ENCODE measurements at regions not wholly inside any gene's neighbourhood (a gene's known extent, or its start where the extent isn't known, plus 50 kb on each side); places are given as distances from the start of the nearest gene placed in this dataset.
"Not testable (repeated sequence)": the region's sequence is repeated elsewhere in the genome, so short reads cannot be mapped to it uniquely, and the experiment has no call there.

DNA sequence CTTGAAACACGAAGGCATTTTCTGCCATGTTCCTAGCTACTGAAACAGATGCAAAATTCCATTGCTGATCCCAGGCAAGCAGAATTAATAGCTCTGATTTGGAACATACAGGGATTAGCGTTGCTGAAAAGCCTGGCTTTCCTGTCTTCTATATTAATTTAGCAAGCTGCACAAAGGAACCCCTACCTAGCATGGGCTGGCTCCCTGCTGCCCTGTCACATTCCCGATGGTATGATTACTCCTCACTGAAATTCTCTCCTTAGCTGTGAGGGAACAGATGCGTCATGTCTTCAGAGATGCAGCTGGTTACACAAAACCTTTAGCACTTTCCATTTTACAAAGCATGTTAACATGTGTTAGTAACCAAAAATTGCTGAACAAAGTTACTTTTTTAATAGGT is 878.9 kb downstream of the TYW1 start:
- intact Hi-C loops (cut with micrococcal nuclease), result no loop called here
- peaks cover 11% of the 10 kb centered on the region for H3K9me3 Mint-ChIP-seq
- H3K36me3 Mint-ChIP-seq (ENCODE audit: low read depth), result no peaks in the 10 kb centered on the region
- DNase-seq, result no peak
- no peaks in the 10 kb centered on the region for H3K4me1 Mint-ChIP-seq (ENCODE audit: low read depth)
- H3K4me3 Mint-ChIP-seq, result no peak overlapping the region
- no peak overlapping the region for H3K27ac Mint-ChIP-seq
- H3K27me3 Mint-ChIP-seq (ENCODE audit: low read depth), result no peaks in the 10 kb centered on the region
- CTCF ChIA-PET, result no interaction called here

- CTCF ChIA-PET, result no interaction called here
- Mint-ChIP-seq H3K4me3 (no peak overlapping the region), H3K4me1 (ENCODE audit: low read depth) (no peaks in the 10 kb centered on the region), H3K36me3 (ENCODE audit: low read depth) (no peaks in the 10 kb centered on the region), H3K27me3 (ENCODE audit: low read depth) (no peaks in the 10 kb centered on the region), H3K27ac (no peak overlapping the region), H3K9me3 (peaks cover 10% of the 10 kb centered on the region)
- DNase-seq, result no peak
- intact Hi-C loops (cut with micrococcal nuclease), result no loop called here
Measured at GRCh38 chr7:67878808-67879207, 882.2 kb downstream of the TYW1 start.

GRCh38 chr7:67882843-67883242 is 886.2 kb downstream of the TYW1 start:
- Mint-ChIP-seq H3K36me3 (ENCODE audit: low read depth) (no peaks in the 10 kb centered on the region), H3K9me3 (peaks cover 15% of the 10 kb centered on the region), H3K4me1 (ENCODE audit: low read depth) (no peaks in the 10 kb centered on the region), H3K4me3 (no peak overlapping the region), H3K27ac (no peak overlapping the region), H3K27me3 (ENCODE audit: low read depth) (no peaks in the 10 kb centered on the region)
- DNase-seq, result no peak
- CTCF ChIA-PET, result no interaction called here
- intact Hi-C loops (cut with micrococcal nuclease), result no loop called here

DNA sequence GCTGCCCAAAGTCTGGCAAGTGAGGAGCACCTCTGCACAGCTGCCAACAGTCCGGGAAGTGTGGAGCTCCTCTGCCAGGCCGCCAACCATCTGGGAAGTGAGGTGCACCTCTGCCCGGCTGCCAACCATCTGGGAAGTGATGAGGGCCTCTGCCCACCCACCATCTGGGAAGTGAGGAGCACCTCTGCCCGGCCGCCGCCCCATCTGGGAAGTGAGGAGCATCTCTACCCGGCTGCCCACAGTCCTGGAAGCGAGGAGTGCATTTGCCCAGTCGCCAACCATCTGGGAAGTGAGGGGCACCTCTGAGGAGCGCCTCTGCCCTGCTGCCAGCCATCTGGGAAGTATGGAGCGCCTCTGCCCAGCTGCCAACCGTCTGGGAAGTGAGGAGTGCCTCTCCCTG is 893.7 kb downstream of the TYW1 start:
- Mint-ChIP-seq H3K36me3 (ENCODE audit: low read depth) (no peaks in the 10 kb centered on the region), H3K9me3 (peaks cover 17% of the 10 kb centered on the region), H3K4me1 (ENCODE audit: low read depth) (no peaks in the 10 kb centered on the region), H3K4me3 (no peak overlapping the region), H3K27me3 (ENCODE audit: low read depth) (no peaks in the 10 kb centered on the region), H3K27ac (no peak overlapping the region)
- no peak for DNase-seq
- CTCF ChIA-PET, result no interaction called here
- intact Hi-C loops (cut with micrococcal nuclease), result no loop called here

DNA sequence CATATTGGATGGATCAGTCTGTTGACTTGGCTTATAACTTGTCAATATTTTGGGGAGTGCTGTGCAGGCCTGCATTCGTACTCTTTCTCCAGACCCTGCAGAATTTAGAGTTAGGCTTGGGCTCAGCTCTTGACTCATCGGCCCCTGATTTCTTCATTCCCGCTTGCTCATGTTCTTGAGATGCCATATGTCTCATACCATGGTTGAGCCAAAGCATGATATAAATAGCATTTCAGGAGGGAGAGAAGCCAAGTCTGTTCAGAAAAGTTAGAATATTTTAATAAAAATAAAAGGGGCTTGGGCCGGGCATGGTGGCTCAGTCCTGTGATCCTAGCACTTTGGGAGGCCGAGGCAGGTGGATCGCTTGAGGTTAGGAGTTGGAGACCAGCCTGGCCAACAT is 898.1 kb downstream of the TYW1 start:
- Mint-ChIP-seq H3K27ac (no peak overlapping the region), H3K4me1 (ENCODE audit: low read depth) (no peaks in the 10 kb centered on the region), H3K4me3 (no peak overlapping the region), H3K27me3 (ENCODE audit: low read depth) (no peaks in the 10 kb centered on the region), H3K36me3 (ENCODE audit: low read depth) (no peaks in the 10 kb centered on the region), H3K9me3 (peaks cover 12% of the 10 kb centered on the region)
- CTCF ChIA-PET, result interaction anchor here (0.6 kb wide), 1 partner anchor 332 kb away, joined by 3 read pairs; no protein-coding TSS in a partner anchor
- intact Hi-C loops (cut with micrococcal nuclease), result no loop called here
- DNase-seq, result no peak

DNA sequence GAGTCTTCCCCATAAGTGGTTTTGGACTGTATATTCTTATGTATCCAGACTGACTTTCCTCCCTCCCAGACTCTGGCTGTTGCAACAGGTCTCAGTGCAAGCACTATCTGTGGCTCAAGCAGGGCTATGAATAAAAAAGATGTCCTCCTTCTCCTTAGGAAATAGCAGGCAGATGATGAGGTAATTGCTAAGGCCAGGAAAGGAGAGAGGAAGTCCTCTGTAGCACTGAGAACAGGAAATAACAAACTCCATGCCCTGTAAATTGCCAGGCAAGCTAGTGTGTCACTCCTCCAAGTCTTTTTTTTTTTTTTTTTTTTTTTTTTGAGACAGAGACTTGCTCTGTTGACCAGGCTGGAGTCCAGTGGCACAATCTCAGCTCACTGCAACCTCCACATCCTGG is 900.1 kb downstream of the TYW1 start:
- intact Hi-C loops (cut with micrococcal nuclease), result no loop called here
- no peaks in the 10 kb centered on the region for H3K27me3 Mint-ChIP-seq (ENCODE audit: low read depth)

GRCh38 chr7:67900456-67900855 is 903.8 kb downstream of the TYW1 start:
- Mint-ChIP-seq H3K27ac (no peak overlapping the region), H3K36me3 (ENCODE audit: low read depth) (no peaks in the 10 kb centered on the region), H3K4me3 (no peak overlapping the region), H3K27me3 (ENCODE audit: low read depth) (no peaks in the 10 kb centered on the region), H3K4me1 (ENCODE audit: low read depth) (no peaks in the 10 kb centered on the region), H3K9me3 (peaks cover 14% of the 10 kb centered on the region)
- DNase-seq, result no peak
- intact Hi-C loops (cut with micrococcal nuclease), result no loop called here
- CTCF ChIA-PET, result no interaction called here

More for the DNA sequence above, 900.1 kb downstream of the TYW1 start:
- no peak overlapping the region for H3K4me3 Mint-ChIP-seq
- no peaks in the 10 kb centered on the region for H3K36me3 Mint-ChIP-seq (ENCODE audit: low read depth)
- no peaks in the 10 kb centered on the region for H3K4me1 Mint-ChIP-seq (ENCODE audit: low read depth)
- DNase-seq, result no peak
- H3K27ac Mint-ChIP-seq, result no peak overlapping the region
- peaks cover 8% of the 10 kb centered on the region for H3K9me3 Mint-ChIP-seq
- CTCF ChIA-PET, result no interaction called here

DNA sequence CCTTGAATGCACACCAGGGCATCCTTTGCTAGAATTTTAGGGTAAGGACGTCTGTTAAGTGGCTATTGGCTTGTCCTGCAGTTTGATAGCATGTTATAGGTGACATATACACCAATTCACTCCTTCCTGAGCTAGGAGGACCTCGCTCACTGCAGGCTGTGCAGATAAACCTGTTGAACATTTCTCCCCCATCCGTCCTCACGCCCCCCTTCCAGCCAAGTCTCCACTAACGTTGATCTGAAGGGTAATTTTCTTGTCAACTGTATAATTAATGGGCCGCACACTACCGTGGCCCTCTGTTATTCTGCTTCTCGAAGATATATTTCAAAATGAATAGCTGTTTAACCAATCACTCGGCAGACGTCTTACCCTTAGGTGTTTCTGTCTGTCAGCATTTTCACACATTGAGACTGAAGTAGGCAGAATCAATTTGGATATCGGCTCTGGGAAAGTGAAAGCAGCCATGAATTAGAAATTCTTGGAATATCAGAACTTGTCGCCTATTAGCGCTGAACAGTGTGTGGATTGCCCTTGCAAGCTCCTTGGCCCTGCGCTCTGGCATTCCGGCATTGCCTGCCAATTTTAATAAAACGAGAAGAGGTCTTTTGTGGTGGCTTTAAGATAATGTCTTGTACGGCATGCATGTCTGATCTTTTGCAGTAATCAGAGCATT is 905.3 kb downstream of the TYW1 start:
- no peak overlapping the region for H3K27ac Mint-ChIP-seq
- no peaks in the 10 kb centered on the region for H3K27me3 Mint-ChIP-seq (ENCODE audit: low read depth)
- H3K9me3 Mint-ChIP-seq, result peaks cover 9% of the 10 kb centered on the region
- CTCF ChIA-PET, result no interaction called here
- no peaks in the 10 kb centered on the region for H3K4me1 Mint-ChIP-seq (ENCODE audit: low read depth)
- no peaks in the 10 kb centered on the region for H3K36me3 Mint-ChIP-seq (ENCODE audit: low read depth)
- intact Hi-C loops (cut with micrococcal nuclease), result no loop called here
- no peak for DNase-seq
- H3K4me3 Mint-ChIP-seq, result no peak overlapping the region

- Mint-ChIP-seq H3K36me3 (ENCODE audit: low read depth) (no peaks in the 10 kb centered on the region), H3K27ac (no peak overlapping the region), H3K4me1 (ENCODE audit: low read depth) (no peaks in the 10 kb centered on the region), H3K27me3 (ENCODE audit: low read depth) (no peaks in the 10 kb centered on the region), H3K4me3 (no peak overlapping the region), H3K9me3 (peaks cover 10% of the 10 kb centered on the region)
- DNase-seq, result no peak
- CTCF ChIA-PET, result no interaction called here
- intact Hi-C loops (cut with micrococcal nuclease), result no loop called here
Measured at GRCh38 chr7:67907792-67908191, 911.2 kb downstream of the TYW1 start.

DNA sequence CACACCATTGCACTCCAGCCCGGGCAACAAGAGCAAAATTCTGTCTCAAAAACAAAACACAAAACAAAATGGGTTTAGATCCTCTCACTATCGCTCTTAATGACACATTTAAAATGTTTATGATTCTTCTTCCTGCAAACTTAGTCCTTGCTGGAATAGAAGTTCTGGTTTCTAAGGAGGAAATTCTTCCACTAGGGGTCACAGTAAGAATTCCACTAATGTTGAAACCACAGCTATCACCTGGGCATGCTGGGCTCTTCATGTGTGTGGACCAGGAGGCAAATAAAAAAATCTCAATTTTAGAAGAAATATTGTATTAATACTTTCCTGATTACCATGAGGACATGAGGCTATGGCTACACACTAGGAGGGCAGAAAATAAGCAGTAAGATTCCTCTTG is 915.8 kb downstream of the TYW1 start:
- H3K9me3 Mint-ChIP-seq, result peaks cover 20% of the 10 kb centered on the region
- no peak overlapping the region for H3K27ac Mint-ChIP-seq
- CTCF ChIA-PET, result no interaction called here
- no peaks in the 10 kb centered on the region for H3K27me3 Mint-ChIP-seq (ENCODE audit: low read depth)
- DNase-seq, result no peak
- no peaks in the 10 kb centered on the region for H3K36me3 Mint-ChIP-seq (ENCODE audit: low read depth)
- no peak overlapping the region for H3K4me3 Mint-ChIP-seq
- intact Hi-C loops (cut with micrococcal nuclease), result no loop called here
- no peaks in the 10 kb centered on the region for H3K4me1 Mint-ChIP-seq (ENCODE audit: low read depth)

DNA sequence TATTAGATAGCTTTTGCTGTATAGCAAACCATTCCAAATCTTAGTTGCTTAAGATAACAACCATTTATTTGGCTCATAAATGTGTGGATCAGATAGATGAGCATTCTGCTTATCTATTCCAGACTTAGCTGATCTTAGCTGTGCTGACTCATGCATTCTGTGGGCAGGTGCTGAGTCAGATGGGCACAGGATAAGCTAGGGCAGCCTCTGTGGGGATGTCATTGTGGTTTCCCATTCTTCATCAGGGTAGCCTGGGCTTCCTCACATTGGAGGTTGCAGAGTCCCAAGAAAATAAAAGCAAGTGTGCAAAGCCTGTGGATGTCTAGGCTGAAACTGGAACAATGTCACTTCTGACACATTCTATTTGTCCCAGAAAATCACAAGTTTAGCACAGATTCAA is 917.0 kb downstream of the TYW1 start:
- peaks cover 4% of the 10 kb centered on the region for H3K4me1 Mint-ChIP-seq (ENCODE audit: low read depth)
- no peak for DNase-seq
- no peak overlapping the region for H3K4me3 Mint-ChIP-seq
- CTCF ChIA-PET, result no interaction called here
- no peaks in the 10 kb centered on the region for H3K36me3 Mint-ChIP-seq (ENCODE audit: low read depth)
- no peak overlapping the region for H3K27ac Mint-ChIP-seq
- H3K9me3 Mint-ChIP-seq, result peaks cover 24% of the 10 kb centered on the region
- intact Hi-C loops (cut with micrococcal nuclease), result no loop called here
- no peaks in the 10 kb centered on the region for H3K27me3 Mint-ChIP-seq (ENCODE audit: low read depth)

- H3K4me1 Mint-ChIP-seq (ENCODE audit: low read depth); H3K4me3 Mint-ChIP-seq; H3K27ac Mint-ChIP-seq; CTCF ChIA-PET; H3K27me3 Mint-ChIP-seq (ENCODE audit: low read depth); intact Hi-C loops (cut with micrococcal nuclease); DNase-seq; H3K36me3 Mint-ChIP-seq (ENCODE audit: low read depth): not testable (repeated sequence)
- peaks cover 30% of the 10 kb centered on the region for H3K9me3 Mint-ChIP-seq
Measured at GRCh38 chr7:67916111-67916510, 919.5 kb downstream of the TYW1 start.

- no peak for DNase-seq
- CTCF ChIA-PET, result no interaction called here
- peaks cover 30% of the 10 kb centered on the region for H3K9me3 Mint-ChIP-seq
- peaks cover 9% of the 10 kb centered on the region for H3K4me1 Mint-ChIP-seq (ENCODE audit: low read depth)
- no peak overlapping the region for H3K27ac Mint-ChIP-seq
- H3K36me3 Mint-ChIP-seq (ENCODE audit: low read depth), result peaks cover 1% of the 10 kb centered on the region
- H3K27me3 Mint-ChIP-seq (ENCODE audit: low read depth), result no peaks in the 10 kb centered on the region
- intact Hi-C loops (cut with micrococcal nuclease), result no loop called here
- no peak overlapping the region for H3K4me3 Mint-ChIP-seq
Measured at GRCh38 chr7:67916571-67917436, 920.2 kb downstream of the TYW1 start.

Measured in activated naive CD4-positive, alpha-beta T cell treated with anti-CD3 and anti-CD28 coated beads for 36 hours (primary cell).